ENCODE measurements at regions not wholly inside any gene's neighbourhood (a gene's known extent, or its start where the extent isn't known, plus 50 kb on each side); places are given as distances from the start of the nearest gene placed in this dataset.

- TF ChIP-seq POLR2A (IDR thresholded peaks at IDR 0.05; ENCODE audit: low read length): no peak
- no peak for TF ChIP-seq GATA1 (IDR thresholded peaks at IDR 0.05; ENCODE audit: low read depth, low read length)
- no peak for DNase-seq
Observed at GRCh38 chr13:84524586-84524985, 642.3 kb upstream of the SLITRK1 start.

GRCh38 chr13:84500016-84500415, 617.7 kb upstream of the SLITRK1 start:
- DNase-seq: no peak
- TF ChIP-seq POLR2A (IDR thresholded peaks at IDR 0.05; ENCODE audit: low read length): no peak
- no peak for TF ChIP-seq GATA1 (IDR thresholded peaks at IDR 0.05; ENCODE audit: low read depth, low read length)

GRCh38 chr13:84497613-84498012, 615.3 kb upstream of the SLITRK1 start:
- TF ChIP-seq POLR2A (IDR thresholded peaks at IDR 0.05; ENCODE audit: low read length): no peak
- no peak for TF ChIP-seq GATA1 (IDR thresholded peaks at IDR 0.05; ENCODE audit: low read depth, low read length)
- DNase-seq: no peak

GRCh38 chr13:84491952-84492351, 609.7 kb upstream of the SLITRK1 start:
- DNase-seq: no peak
- TF ChIP-seq POLR2A (IDR thresholded peaks at IDR 0.05; ENCODE audit: low read length): no peak
- TF ChIP-seq GATA1 (IDR thresholded peaks at IDR 0.05; ENCODE audit: low read depth, low read length): no peak

GRCh38 chr13:84487752-84488151, 605.5 kb upstream of the SLITRK1 start:
- no peak for DNase-seq
- no peak for TF ChIP-seq GATA1 (IDR thresholded peaks at IDR 0.05; ENCODE audit: low read depth, low read length)
- TF ChIP-seq POLR2A (IDR thresholded peaks at IDR 0.05; ENCODE audit: low read length): no peak

- no peak for DNase-seq
- TF ChIP-seq POLR2A (IDR thresholded peaks at IDR 0.05; ENCODE audit: low read length) (no peak), GATA1 (IDR thresholded peaks at IDR 0.05; ENCODE audit: low read depth, low read length) (no peak)
Observed at GRCh38 chr13:84481958-84482357, 599.7 kb upstream of the SLITRK1 start.

GRCh38 chr13:84479656-84480055, 597.4 kb upstream of the SLITRK1 start:
- TF ChIP-seq POLR2A (IDR thresholded peaks at IDR 0.05; ENCODE audit: low read length) (no peak), GATA1 (IDR thresholded peaks at IDR 0.05; ENCODE audit: low read depth, low read length) (no peak)
- no peak for DNase-seq

GRCh38 chr13:84470528-84470927, 588.3 kb upstream of the SLITRK1 start:
- no peak for DNase-seq
- no peak for TF ChIP-seq GATA1 (IDR thresholded peaks at IDR 0.05; ENCODE audit: low read depth, low read length)
- TF ChIP-seq POLR2A (IDR thresholded peaks at IDR 0.05; ENCODE audit: low read length): no peak

- TF ChIP-seq GATA1 (IDR thresholded peaks at IDR 0.05; ENCODE audit: low read depth, low read length) (no peak), POLR2A (IDR thresholded peaks at IDR 0.05; ENCODE audit: low read length) (no peak)
- DNase-seq: no peak
Observed at GRCh38 chr13:84466461-84466860, 584.2 kb upstream of the SLITRK1 start.

GRCh38 chr13:84460989-84461388, 578.7 kb upstream of the SLITRK1 start:
- no peak for DNase-seq
- TF ChIP-seq POLR2A (IDR thresholded peaks at IDR 0.05; ENCODE audit: low read length) (no peak), GATA1 (IDR thresholded peaks at IDR 0.05; ENCODE audit: low read depth, low read length) (no peak)

GRCh38 chr13:84455143-84455905, 573.0 kb upstream of the SLITRK1 start:
- DNase-seq: no peak
- TF ChIP-seq POLR2A (IDR thresholded peaks at IDR 0.05; ENCODE audit: low read length): no peak
- TF ChIP-seq GATA1 (IDR thresholded peaks at IDR 0.05; ENCODE audit: low read depth, low read length): no peak

GRCh38 chr13:84447640-84447978, 565.3 kb upstream of the SLITRK1 start:
- DNase-seq: no peak
- TF ChIP-seq POLR2A (IDR thresholded peaks at IDR 0.05; ENCODE audit: low read length): no peak
- no peak for TF ChIP-seq GATA1 (IDR thresholded peaks at IDR 0.05; ENCODE audit: low read depth, low read length)

- TF ChIP-seq POLR2A (IDR thresholded peaks at IDR 0.05; ENCODE audit: low read length): no peak
- TF ChIP-seq GATA1 (IDR thresholded peaks at IDR 0.05; ENCODE audit: low read depth, low read length): no peak
- DNase-seq: no peak
Observed at GRCh38 chr13:84446972-84447639, 564.8 kb upstream of the SLITRK1 start.

GRCh38 chr13:84445776-84446175, 563.5 kb upstream of the SLITRK1 start:
- no peak for TF ChIP-seq GATA1 (IDR thresholded peaks at IDR 0.05; ENCODE audit: low read depth, low read length)
- no peak for TF ChIP-seq POLR2A (IDR thresholded peaks at IDR 0.05; ENCODE audit: low read length)
- no peak for DNase-seq

GRCh38 chr13:84443463-84443862, 561.2 kb upstream of the SLITRK1 start:
- DNase-seq: no peak
- TF ChIP-seq POLR2A (IDR thresholded peaks at IDR 0.05; ENCODE audit: low read length) (no peak), GATA1 (IDR thresholded peaks at IDR 0.05; ENCODE audit: low read depth, low read length) (no peak)

Measured in erythroblast (primary cell).